Gastrocnemius medialis (tissue), 4 donors: ENCODE measurements at regions not wholly inside any gene's neighbourhood (a gene's known extent, or its start where the extent isn't known, plus 50 kb on each side); places are given as distances from the start of the nearest gene placed in this dataset.

Experiments
- ATAC-seq, 2 donors: fragments of 150-250 bp; one replicate each; pipeline ENCODE4 v1.9.1; 2016
- DNase-seq, 2 donors: peaks; one replicate each; pipeline ENCODE4 v3.0.0-alpha.2; 2019
- H3K27ac ChIP-seq, 4 donors: fragments of 200-600 bp; sonication (generic); 1 replicate in 1 of 4; 2 replicates in 3 of 4; pipeline ENCODE4 v1.5.1; 2016 to 2018; ENCODE audit warnings: mild to moderate bottlenecking in 2 of 4, moderate library complexity in 1 of 4
- H3K27me3 ChIP-seq, 3 donors: fragments of 200-600 bp; sonication (generic) in 2 of 3; 1 replicate in 1 of 3; 2 replicates in 2 of 3; pipeline versions ENCODE4 v1.5.1 to v1.6.0; 2016 to 2019; ENCODE audit warnings: mild to moderate bottlenecking in 1 of 3, moderate library complexity in 1 of 3
- H3K36me3 ChIP-seq, 2 donors: fragments of 200-600 bp; sonication (generic) in 1 of 2; one replicate each; pipeline ENCODE4 v1.5.1; 2017 to 2018
- H3K4me1 ChIP-seq, 2 donors: fragments of 200-600 bp; sonication (generic) in 1 of 2; one replicate each; pipeline ENCODE4 v1.5.1; 2016 to 2017; ENCODE audit warnings: mild to moderate bottlenecking in 2 of 2
- H3K4me3 ChIP-seq, 4 donors: fragments of 200-600 bp; sonication (generic) in 3 of 4; 1 replicate in 1 of 4; 2 replicates in 3 of 4; pipeline ENCODE4 v1.5.1; 2016 to 2019; ENCODE audit warnings: mild to moderate bottlenecking in 2 of 4
- H3K9me3 ChIP-seq, 3 donors: fragments of 200-600 bp; sonication (generic) in 2 of 3; 1 replicate in 1 of 3; 2 replicates in 2 of 3; pipeline ENCODE4 v1.5.1; 2016 to 2019
- CTCF ChIP-seq, 5 experiments: fragments of 450-650 bp in 3 of 5; fragments of 200-600 bp in 2 of 5; sonication (generic) in 2 of 5; IDR thresholded peaks in 4 of 5; conservative IDR thresholded peaks in 1 of 5; 1 replicate in 4 of 5; 2 replicates in 1 of 5; pipeline ENCODE4 v1.5.1; 2016 to 2019; ENCODE audit warnings: antibody characterized with exemption in 5 of 5, mild to moderate bottlenecking in 3 of 5, moderate library complexity in 3 of 5
- POLR2A ChIP-seq, 2 donors: fragments of 450-650 bp; IDR thresholded peaks; one replicate each; pipeline ENCODE4 v1.6.1; 2017; ENCODE audit warnings: antibody characterized with exemption in 2 of 2, mild to moderate bottlenecking in 2 of 2, moderate library complexity in 2 of 2
- in situ Hi-C, 4 donors: fragments of 200-750 bp; cut with MboI; loops; one replicate each; pipeline versions ENCODE4 v1.15.0 to v1.8.0; 2017; ENCODE audit warnings: low sequenced_read_pairs in 4 of 4
- intact Hi-C: fragments of 100-400 bp; cut with DNase I; formaldehyde crosslinking; loops from one replicate; pipeline ENCODE4 v1.15.1; 2023; ENCODE audit warnings: low total_unique reads

- no peak for TF ChIP-seq CTCF (IDR thresholded peaks at IDR 0.05 in 4 of 5, conservative IDR thresholded peaks at IDR 0.05 in 1 of 5)
- no peak for TF ChIP-seq POLR2A (IDR thresholded peaks at IDR 0.05)
- in situ Hi-C loops, result no loop called here
Measured at GRCh38 chrX:42624524-42624923, 153.4 kb downstream of the PPP1R2C start.

GRCh38 chrX:42619068-42619467, 158.9 kb downstream of the PPP1R2C start:
- Histone ChIP-seq H3K27me3 (no peaks in the 10 kb centered on the region), H3K9me3 (no peaks in the 10 kb centered on the region), H3K4me3 (no peak overlapping the region), H3K27ac (no peak overlapping the region), H3K4me1 (no peaks in the 10 kb centered on the region), H3K36me3 (no peaks in the 10 kb centered on the region)
- TF ChIP-seq CTCF (IDR thresholded peaks at IDR 0.05 in 4 of 5, conservative IDR thresholded peaks at IDR 0.05 in 1 of 5), result no peak
- TF ChIP-seq POLR2A (IDR thresholded peaks at IDR 0.05), result no peak
- in situ Hi-C loops (no loop called here), intact Hi-C loops (no loop called here)
- no peak for ATAC-seq
- DNase-seq, result no peak

More at GRCh38 chrX:42624524-42624923, 153.4 kb downstream of the PPP1R2C start:
- no peaks in the 10 kb centered on the region for H3K27me3 ChIP-seq
- no peak for DNase-seq
- H3K9me3 ChIP-seq, result no peaks in the 10 kb centered on the region
- H3K4me3 ChIP-seq, result no peak overlapping the region
- H3K27ac ChIP-seq, result no peak overlapping the region
- H3K36me3 ChIP-seq, result no peaks in the 10 kb centered on the region
- intact Hi-C loops, result no loop called here
- H3K4me1 ChIP-seq, result no peaks in the 10 kb centered on the region
- no peak for ATAC-seq

- intact Hi-C loops (no loop called here), in situ Hi-C loops (no loop called here)
- H3K9me3 ChIP-seq, result no peaks in the 10 kb centered on the region
- no peak overlapping the region for H3K4me3 ChIP-seq
- H3K27me3 ChIP-seq, result no peaks in the 10 kb centered on the region
- no peaks in the 10 kb centered on the region for H3K4me1 ChIP-seq
- DNase-seq (no peak), ATAC-seq (no peak)
- no peak overlapping the region for H3K27ac ChIP-seq
- TF ChIP-seq CTCF (IDR thresholded peaks at IDR 0.05 in 4 of 5, conservative IDR thresholded peaks at IDR 0.05 in 1 of 5) (no peak), POLR2A (IDR thresholded peaks at IDR 0.05) (no peak)
- H3K36me3 ChIP-seq, result no peaks in the 10 kb centered on the region
Measured at GRCh38 chrX:42616981-42617380, 161.0 kb downstream of the PPP1R2C start.

- ATAC-seq (no peak), DNase-seq (no peak)
- H3K36me3 ChIP-seq, result no peaks in the 10 kb centered on the region
- no peaks in the 10 kb centered on the region for H3K4me1 ChIP-seq
- in situ Hi-C loops (no loop called here), intact Hi-C loops (no loop called here)
- TF ChIP-seq CTCF (IDR thresholded peaks at IDR 0.05 in 4 of 5, conservative IDR thresholded peaks at IDR 0.05 in 1 of 5) (no peak), POLR2A (IDR thresholded peaks at IDR 0.05) (no peak)
- H3K27me3 ChIP-seq, result no peaks in the 10 kb centered on the region
- H3K27ac ChIP-seq, result no peak overlapping the region
- H3K9me3 ChIP-seq, result no peaks in the 10 kb centered on the region
- H3K4me3 ChIP-seq, result no peak overlapping the region
Measured at GRCh38 chrX:42615161-42615563, 162.8 kb downstream of the PPP1R2C start.

GRCh38 chrX:42606591-42606990, 171.4 kb downstream of the PPP1R2C start:
- DNase-seq, result no peak
- H3K4me3 ChIP-seq, result no peak overlapping the region
- H3K27ac ChIP-seq, result no peak overlapping the region
- TF ChIP-seq POLR2A (IDR thresholded peaks at IDR 0.05) (no peak), CTCF (IDR thresholded peaks at IDR 0.05 in 4 of 5, conservative IDR thresholded peaks at IDR 0.05 in 1 of 5) (no peak)
- in situ Hi-C loops (no loop called here), intact Hi-C loops (no loop called here)
- no peaks in the 10 kb centered on the region for H3K27me3 ChIP-seq
- H3K4me1 ChIP-seq, result no peaks in the 10 kb centered on the region
- no peaks in the 10 kb centered on the region for H3K9me3 ChIP-seq
- H3K36me3 ChIP-seq, result no peaks in the 10 kb centered on the region
- no peak for ATAC-seq
